Activated T-cell treated with anti-CD3 and anti-CD28 coated beads, Interleukin-2, amount 50 U/mL, for 1 hour (primary cell): ENCODE measurements at regions not wholly inside any gene's neighbourhood (a gene's known extent, or its start where the extent isn't known, plus 50 kb on each side); places are given as distances from the start of the nearest gene placed in this dataset.

Experiments
- DNase-seq: peaks from one replicate; pipeline ENCODE4 v3.0.0-alpha.2; 2020

- DNase-seq, result no peak
These were observed 523.5 kb upstream of the SEMA6A start for GRCh38 chr5:117098094-117098493.

GRCh38 chr5:117095346-117096332 lies 521.0 kb upstream of the SEMA6A start:
- DNase-seq, result no peak

GRCh38 chr5:117094114-117094815 lies 519.6 kb upstream of the SEMA6A start:
- no peak for DNase-seq

GRCh38 chr5:117093653-117094052 lies 519.0 kb upstream of the SEMA6A start:
- DNase-seq, result no peak

- DNase-seq, result no peak
These were observed 514.4 kb upstream of the SEMA6A start for GRCh38 chr5:117089001-117089400.

- no peak for DNase-seq
These were observed 513.6 kb upstream of the SEMA6A start for GRCh38 chr5:117088176-117088575.

GRCh38 chr5:117084067-117084466 lies 509.4 kb upstream of the SEMA6A start:
- DNase-seq, result no peak

GRCh38 chr5:117082977-117083376 lies 508.4 kb upstream of the SEMA6A start:
- DNase-seq, result no peak

- no peak for DNase-seq
These were observed 502.5 kb upstream of the SEMA6A start for GRCh38 chr5:117077142-117077541.

GRCh38 chr5:117072439-117072838 lies 497.8 kb upstream of the SEMA6A start:
- DNase-seq, result no peak

- DNase-seq, result no peak
These were observed 491.2 kb upstream of the SEMA6A start for GRCh38 chr5:117065800-117066199.

- no peak for DNase-seq
These were observed 490.5 kb upstream of the SEMA6A start for GRCh38 chr5:117065161-117065560.

- no peak for DNase-seq
These were observed 485.5 kb upstream of the SEMA6A start for GRCh38 chr5:117060099-117060498.

- no peak for DNase-seq
These were observed 484.1 kb upstream of the SEMA6A start for GRCh38 chr5:117058740-117059139.

GRCh38 chr5:117055517-117055916 lies 480.9 kb upstream of the SEMA6A start:
- no peak for DNase-seq

- DNase-seq, result no peak
These were observed 480.3 kb upstream of the SEMA6A start for GRCh38 chr5:117054911-117055310.

GRCh38 chr5:117054141-117054540 lies 479.5 kb upstream of the SEMA6A start:
- DNase-seq, result no peak

- no peak for DNase-seq
These were observed 467.4 kb upstream of the SEMA6A start for GRCh38 chr5:117041926-117042595.

- no peak for DNase-seq
These were observed 464.4 kb upstream of the SEMA6A start for GRCh38 chr5:117039035-117039434.

- DNase-seq, result no peak
These were observed 452.8 kb upstream of the SEMA6A start for GRCh38 chr5:117027384-117027783.

- DNase-seq, result no peak
These were observed 446.4 kb upstream of the SEMA6A start for GRCh38 chr5:117020999-117021398.

GRCh38 chr5:117013280-117013877 lies 438.8 kb upstream of the SEMA6A start:
- no peak for DNase-seq

GRCh38 chr5:117010574-117010973 lies 436.0 kb upstream of the SEMA6A start:
- DNase-seq, result no peak
